H1 (cell line): ENCODE measurements at regions not wholly inside any gene's neighbourhood (a gene's known extent, or its start where the extent isn't known, plus 50 kb on each side); places are given as distances from the start of the nearest gene placed in this dataset.

Experiments used
- EGR1 ChIP-seq: IDR thresholded peaks from 2 replicates; pipeline ENCODE4 v1.6.1; 2011; ENCODE audit warnings: low read depth, low read length, borderline replicate concordance
- KDM5A ChIP-seq: fragments of 200-600 bp; IDR thresholded peaks from 2 replicates; pipeline ENCODE4 v1.7.1; 2012; ENCODE audit warnings: mild to moderate bottlenecking, low read length, inconsistent platforms, mixed read lengths
- POLR2AphosphoS5 ChIP-seq: IDR thresholded peaks from 2 replicates; pipeline ENCODE4 v1.6.1; 2011; ENCODE audit warnings: low read depth, low read length
- RFX5 ChIP-seq: IDR thresholded peaks from 2 replicates; pipeline ENCODE4 v1.6.1; 2011; ENCODE audit warnings: low read depth, low read length, improper control_type of control experiment, borderline replicate concordance
- SIRT6 ChIP-seq: IDR thresholded peaks from one replicate; pipeline ENCODE4 v1.7.1; 2012; ENCODE audit warnings: low read length, inconsistent platforms
- SP1 ChIP-seq: IDR thresholded peaks from 2 replicates; pipeline ENCODE4 v1.6.1; 2011; ENCODE audit warnings: low read depth, low read length
- TF ChIP-seq, protein P1 (sequence below), 3 experiments: IDR thresholded peaks; 1 replicate in 2 of 3; 2 replicates in 1 of 3; pipeline versions ENCODE4 v1.5.1 to v1.6.1; 2011; ENCODE audit warnings: low read length in 3 of 3, mild to moderate bottlenecking in 3 of 3, inconsistent platforms in 2 of 3, low read depth in 1 of 3, moderate library complexity in 1 of 3; ENCODE audit not compliant: insufficient read depth in 1 of 3; ENCODE audit errors: control extremely low read depth in 1 of 3

- TF ChIP-seq POLR2AphosphoS5: no peak
- no peak for TF ChIP-seq SP1
- TF ChIP-seq, protein P1, sequence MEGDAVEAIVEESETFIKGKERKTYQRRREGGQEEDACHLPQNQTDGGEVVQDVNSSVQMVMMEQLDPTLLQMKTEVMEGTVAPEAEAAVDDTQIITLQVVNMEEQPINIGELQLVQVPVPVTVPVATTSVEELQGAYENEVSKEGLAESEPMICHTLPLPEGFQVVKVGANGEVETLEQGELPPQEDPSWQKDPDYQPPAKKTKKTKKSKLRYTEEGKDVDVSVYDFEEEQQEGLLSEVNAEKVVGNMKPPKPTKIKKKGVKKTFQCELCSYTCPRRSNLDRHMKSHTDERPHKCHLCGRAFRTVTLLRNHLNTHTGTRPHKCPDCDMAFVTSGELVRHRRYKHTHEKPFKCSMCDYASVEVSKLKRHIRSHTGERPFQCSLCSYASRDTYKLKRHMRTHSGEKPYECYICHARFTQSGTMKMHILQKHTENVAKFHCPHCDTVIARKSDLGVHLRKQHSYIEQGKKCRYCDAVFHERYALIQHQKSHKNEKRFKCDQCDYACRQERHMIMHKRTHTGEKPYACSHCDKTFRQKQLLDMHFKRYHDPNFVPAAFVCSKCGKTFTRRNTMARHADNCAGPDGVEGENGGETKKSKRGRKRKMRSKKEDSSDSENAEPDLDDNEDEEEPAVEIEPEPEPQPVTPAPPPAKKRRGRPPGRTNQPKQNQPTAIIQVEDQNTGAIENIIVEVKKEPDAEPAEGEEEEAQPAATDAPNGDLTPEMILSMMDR (IDR thresholded peaks at IDR 0.05; ENCODE audit: control extremely low read depth in 1 of 3, insufficient read depth in 1 of 3, low read depth in 1 of 3, low read length in 3 of 3): no peak
- TF ChIP-seq SIRT6: no peak
- TF ChIP-seq KDM5A: no peak
- TF ChIP-seq EGR1: no peak
- TF ChIP-seq RFX5: no peak
Observed at GRCh38 chr2:238711346-238711745, 136.5 kb upstream of the TWIST2 start.
